NOMO-1 treated with dmso at 0.1 percent for 144 hours (cell line): ENCODE measurements at regions not wholly inside any gene's neighbourhood (a gene's known extent, or its start where the extent isn't known, plus 50 kb on each side); places are given as distances from the start of the nearest gene placed in this dataset.
"Not testable (repeated sequence)": the region's sequence is repeated elsewhere in the genome, so short reads cannot be mapped to it uniquely, and the experiment has no call there.

Experiments
- DNase-seq: peaks from one replicate; lab custom pipeline; 2025; ENCODE audit not compliant: unreplicated experiment; lab: John Stamatoyannopoulos, UW

- DNase-seq: no peak
Observed at GRCh38 chr11:35046681-35047080, 92.3 kb upstream of the CD44 start.

DNA sequence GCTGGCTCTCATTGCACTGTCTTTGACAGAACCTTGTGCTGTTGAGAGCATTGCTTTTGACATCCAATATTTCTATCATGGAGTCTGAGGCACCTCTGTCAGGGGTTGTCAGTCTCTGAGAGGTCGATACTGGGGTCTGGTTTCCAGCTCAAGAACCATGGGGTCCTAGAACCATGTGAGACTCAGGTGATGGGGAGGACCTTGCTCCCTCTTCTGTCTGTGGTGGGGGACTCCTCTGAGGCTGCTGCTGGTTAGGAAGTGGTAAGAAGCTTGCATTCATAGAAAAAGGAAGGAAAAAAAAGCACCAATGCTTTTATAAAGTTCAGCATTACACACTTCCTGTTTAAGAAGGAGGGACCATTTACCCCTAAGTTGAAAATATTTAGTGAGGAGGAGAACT is 91.8 kb upstream of the CD44 start:
- peak; percentile 42 for DNase-seq

DNA sequence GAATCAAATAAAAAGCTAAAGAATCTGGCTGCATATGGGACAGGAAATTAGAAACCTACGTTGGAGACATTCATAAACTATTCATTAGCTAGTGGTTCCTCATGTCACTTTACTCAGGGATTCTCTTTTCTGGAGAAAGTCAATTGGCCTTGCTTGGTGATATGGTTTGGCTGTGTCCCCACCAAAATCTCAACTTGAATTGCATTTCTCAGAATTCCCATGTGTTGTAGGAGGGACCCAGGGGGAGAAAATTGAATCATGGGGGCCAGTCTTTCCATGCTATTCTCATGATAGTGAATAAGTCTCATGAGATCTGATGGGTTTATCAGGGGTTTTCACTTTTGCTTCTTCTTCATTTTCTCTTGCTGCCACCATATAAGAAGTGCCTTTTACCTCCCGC is 91.2 kb upstream of the CD44 start:
- DNase-seq: no peak

GRCh38 chr11:35048346-35048745 is 90.6 kb upstream of the CD44 start:
- not testable (repeated sequence) for DNase-seq

DNA sequence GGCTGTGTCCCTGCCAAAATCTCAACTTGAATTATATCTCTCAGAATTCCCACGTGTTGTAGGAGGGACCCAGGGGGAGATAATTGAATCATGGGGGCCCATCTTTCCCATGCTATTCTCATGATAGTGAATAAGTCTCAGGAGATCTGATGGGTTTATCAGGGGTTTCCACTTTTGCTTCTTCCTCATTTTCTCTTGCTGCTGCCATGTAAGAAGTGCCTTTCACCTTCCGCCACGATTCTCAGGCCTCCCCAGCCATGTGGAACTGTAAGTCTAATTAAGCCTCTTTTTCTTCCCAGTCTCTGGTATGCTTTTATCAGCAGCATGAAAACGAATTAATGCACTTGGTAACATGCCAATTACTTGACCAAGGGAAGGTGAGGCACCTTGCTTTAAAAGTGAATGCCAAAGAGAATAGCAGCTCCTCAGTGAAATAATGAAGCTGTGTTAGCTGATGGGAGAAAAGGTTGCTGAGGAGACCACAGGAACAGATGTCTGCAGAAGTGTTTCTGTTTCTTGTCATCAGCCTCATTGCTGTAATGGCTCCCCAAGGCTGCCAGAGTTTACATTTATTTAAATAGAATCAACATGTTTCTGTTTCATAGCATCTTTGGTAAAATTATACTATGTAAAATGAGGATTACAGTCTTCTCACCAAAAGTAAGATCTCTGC is 89.0 kb upstream of the CD44 start:
- DNase-seq: no peak

DNA sequence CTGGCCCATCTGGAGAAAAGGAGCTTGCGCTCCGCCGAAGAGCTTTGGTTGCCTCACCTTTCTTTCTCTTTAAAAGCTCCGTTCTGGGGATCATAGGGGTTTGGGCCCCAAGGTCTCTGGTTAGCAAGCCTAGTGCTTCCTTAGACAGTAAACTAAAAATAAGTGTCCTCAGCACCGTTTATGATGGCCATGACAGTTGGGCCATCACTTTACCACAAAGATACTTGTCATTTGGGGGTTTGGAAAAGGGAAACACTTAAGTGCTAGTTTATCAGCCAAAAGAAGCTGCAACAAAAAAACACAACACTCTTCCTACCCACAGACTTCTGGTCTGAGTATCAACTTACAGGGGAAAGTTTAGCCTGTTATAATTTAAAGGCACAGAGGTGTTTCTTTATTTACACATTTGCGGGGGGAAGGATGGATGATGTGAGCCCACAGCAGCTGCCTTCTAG is 88.4 kb upstream of the CD44 start:
- DNase-seq: peak; percentile 92

GRCh38 chr11:35056391-35057093 is 82.4 kb upstream of the CD44 start:
- no peak for DNase-seq

DNA sequence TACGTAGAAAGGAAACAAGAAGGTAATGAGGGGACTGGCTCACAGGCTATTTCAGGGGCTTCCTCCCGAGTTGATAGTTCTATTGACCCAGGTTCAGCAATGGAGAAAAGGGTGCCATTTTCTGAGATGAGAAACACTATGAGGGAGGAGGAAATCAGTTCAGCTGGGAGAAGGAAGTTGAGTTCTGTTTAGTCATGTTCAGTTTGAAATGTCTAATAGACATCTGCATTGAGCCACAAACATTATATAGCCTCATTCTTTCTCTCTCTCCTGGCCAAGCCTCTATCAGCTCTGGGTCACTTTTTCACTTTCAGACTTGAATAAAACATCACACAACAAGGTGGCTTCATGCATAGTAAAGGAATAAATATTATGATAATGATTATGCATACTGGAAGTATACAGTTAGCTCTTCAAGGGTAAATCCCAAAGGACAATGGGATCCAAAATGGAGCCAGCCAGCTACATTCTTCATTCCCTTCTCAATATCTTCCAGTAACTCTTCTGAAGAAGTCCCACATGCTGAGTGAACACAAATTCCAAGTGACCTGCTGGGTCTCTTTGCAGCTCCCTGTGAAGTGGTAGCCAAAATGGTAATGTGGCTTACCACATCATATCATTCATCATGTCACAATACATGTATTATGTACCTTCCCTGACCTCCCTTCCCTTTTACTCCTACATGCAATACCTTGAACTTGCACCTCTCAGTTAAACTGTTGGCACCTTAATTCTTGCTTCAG is 80.9 kb upstream of the CD44 start:
- DNase-seq: no peak

GRCh38 chr11:35058669-35059434 is 80.1 kb upstream of the CD44 start:
- peak; percentile 79 for DNase-seq

GRCh38 chr11:35061516-35062440 is 77.2 kb upstream of the CD44 start:
- no peak for DNase-seq

GRCh38 chr11:35063488-35063931 is 75.5 kb upstream of the CD44 start:
- DNase-seq: peak; percentile 28

GRCh38 chr11:35064114-35064800 is 74.7 kb upstream of the CD44 start:
- no peak for DNase-seq

DNA sequence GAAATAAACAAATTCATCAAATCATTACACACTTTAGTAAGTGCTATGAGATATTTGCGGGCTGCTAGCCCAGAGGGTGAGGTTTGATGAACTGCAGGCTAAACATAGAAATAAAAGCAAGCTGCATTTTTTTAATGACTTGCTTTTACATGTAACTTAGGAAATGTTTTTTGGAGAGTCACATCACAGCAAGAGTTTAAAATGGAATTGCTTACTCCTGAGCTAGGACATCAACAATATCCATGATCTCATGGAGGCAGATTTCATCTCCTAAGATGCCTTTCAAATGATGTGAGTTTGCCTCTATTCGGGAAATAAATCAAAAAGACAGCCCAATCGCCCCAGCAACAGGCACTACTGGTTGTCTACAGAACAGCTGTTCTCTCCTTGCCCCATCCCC is 73.4 kb upstream of the CD44 start:
- DNase-seq: no peak

- peak; percentile 36 for DNase-seq
Observed at GRCh38 chr11:35066030-35066429, 72.9 kb upstream of the CD44 start.

DNA sequence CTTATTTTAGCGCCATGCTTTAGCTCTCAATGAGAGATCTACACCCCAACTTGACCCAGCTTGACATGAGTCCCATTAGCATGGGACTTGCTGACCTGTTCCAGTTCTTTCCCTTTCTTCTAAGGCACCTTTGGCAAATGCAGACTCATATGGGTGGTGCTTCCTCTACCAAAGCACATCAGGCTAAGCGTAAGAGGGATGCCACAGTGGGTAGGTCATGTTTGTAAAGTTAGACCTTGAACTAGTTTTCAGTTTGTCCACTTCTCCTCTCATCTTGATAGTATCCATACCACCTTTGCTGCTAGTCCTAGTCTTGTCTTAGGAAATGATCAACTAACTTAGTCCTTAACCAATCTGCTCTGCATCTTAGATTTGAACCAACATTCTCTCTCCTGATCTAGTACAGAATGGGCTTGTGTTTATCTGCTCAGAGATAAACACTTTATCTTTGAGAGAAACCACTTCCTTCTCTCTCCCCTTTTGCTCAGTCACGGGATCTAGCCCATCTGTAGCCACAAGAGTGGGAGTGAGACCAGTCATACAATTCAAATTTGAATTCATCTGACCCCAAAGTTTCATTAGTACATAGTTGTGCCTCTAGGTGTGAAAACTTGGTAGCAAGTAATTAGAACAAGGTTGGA is 72.1 kb upstream of the CD44 start:
- no peak for DNase-seq

DNA sequence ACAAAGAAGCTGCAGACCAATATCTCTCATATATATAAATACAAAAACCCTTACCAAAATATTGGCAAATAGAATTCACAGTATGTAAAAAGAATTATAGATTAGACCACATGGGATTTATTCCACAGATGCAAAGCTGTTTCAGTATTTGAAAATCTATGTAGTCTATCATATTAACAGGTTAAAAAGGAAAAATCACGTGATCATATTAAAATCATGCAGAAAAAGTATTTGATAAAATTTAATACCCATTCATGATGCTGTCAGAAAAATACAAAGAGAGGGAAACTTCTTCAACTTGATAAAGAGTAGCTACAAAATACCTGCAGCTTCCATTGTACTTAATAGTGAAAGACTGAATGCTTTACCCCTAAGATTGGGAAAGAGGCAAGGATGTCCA is 67.2 kb upstream of the CD44 start:
- DNase-seq: no peak

DNA sequence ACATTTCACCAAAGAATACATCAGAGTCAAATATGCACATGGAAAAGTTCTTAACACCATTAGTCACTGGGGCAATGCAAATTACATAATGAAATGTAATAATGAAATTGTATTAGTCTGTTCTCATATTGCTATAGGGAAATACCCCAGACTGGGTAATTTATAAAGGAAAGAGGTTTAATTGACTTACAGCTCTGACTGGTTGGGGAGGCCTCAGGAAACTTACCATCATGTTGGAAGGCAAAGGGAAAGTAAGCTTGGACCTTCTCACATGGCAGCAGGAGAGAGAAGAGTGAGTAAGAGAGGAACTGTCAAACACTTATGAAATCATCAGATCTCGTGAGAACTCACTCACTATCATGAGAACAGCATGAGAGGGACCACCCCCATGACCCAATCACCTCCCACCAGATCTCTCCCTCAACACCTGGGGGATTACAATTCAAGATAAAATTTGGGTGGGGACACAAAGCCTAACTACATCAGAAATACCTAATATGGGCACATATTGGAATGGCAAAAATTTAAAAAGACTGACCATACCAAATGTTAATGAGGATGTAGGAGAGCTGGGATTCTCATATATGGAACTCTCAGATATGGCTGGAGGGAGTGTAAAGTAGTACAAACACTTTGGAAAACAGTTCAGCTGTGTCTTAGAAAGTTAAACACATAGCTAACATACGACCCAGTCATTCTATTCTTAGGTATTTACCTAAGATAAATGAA is 65.1 kb upstream of the CD44 start:
- DNase-seq: no peak
